ENCODE measurements at regions not wholly inside any gene's neighbourhood (a gene's known extent, or its start where the extent isn't known, plus 50 kb on each side); places are given as distances from the start of the nearest gene placed in this dataset.
"Not testable (repeated sequence)": the region's sequence is repeated elsewhere in the genome, so short reads cannot be mapped to it uniquely, and the experiment has no call there.

DNA sequence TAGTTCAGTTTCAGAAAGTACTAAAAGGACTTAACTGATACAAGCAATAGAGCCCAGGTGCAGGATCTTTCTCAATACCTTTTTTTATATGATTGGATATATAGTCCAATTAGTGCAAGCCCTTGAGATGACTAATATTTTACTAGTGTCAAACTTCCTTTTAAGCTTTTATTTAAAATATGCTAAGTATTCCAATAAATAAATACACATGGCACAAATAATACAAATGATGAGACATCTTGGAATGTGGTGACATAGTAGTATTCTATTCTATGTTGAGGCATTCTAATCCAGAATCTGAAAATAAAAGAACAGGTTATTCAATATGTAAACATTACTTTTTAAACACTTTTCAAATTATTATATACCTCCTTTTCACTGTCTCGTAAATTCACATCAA lies 670.0 kb downstream of the SI start:
- TF ChIP-seq, protein P1, sequence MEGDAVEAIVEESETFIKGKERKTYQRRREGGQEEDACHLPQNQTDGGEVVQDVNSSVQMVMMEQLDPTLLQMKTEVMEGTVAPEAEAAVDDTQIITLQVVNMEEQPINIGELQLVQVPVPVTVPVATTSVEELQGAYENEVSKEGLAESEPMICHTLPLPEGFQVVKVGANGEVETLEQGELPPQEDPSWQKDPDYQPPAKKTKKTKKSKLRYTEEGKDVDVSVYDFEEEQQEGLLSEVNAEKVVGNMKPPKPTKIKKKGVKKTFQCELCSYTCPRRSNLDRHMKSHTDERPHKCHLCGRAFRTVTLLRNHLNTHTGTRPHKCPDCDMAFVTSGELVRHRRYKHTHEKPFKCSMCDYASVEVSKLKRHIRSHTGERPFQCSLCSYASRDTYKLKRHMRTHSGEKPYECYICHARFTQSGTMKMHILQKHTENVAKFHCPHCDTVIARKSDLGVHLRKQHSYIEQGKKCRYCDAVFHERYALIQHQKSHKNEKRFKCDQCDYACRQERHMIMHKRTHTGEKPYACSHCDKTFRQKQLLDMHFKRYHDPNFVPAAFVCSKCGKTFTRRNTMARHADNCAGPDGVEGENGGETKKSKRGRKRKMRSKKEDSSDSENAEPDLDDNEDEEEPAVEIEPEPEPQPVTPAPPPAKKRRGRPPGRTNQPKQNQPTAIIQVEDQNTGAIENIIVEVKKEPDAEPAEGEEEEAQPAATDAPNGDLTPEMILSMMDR (conservative IDR thresholded peaks at IDR 0.05; ENCODE audit: low read length): no peak
- no peak for DNase-seq (ENCODE audit: low read depth)
- H3K4me3 ChIP-seq (ENCODE audit: low read length): no peak overlapping the region

DNA sequence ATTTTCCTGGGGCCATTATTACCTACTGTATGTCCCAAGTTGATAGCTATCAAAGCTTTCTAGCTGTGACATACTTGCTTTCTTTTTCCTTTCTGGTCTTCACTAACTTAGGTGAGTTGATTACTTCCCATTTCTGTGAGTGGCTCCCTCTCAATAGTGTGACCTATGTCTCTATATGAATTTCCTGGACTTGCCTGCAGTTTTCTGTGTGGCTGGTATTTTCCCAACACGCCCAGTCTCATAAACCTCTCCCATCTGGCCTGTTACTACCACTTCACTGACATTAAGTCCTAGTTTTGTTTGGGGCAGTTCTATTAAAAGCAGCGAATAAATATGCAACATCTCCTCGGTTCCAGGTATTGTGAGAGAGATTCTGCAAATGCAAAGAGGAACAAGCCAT lies 671.2 kb downstream of the SI start:
- no peak overlapping the region for H3K4me3 ChIP-seq (ENCODE audit: low read length)
- DNase-seq (ENCODE audit: low read depth): no peak

DNA sequence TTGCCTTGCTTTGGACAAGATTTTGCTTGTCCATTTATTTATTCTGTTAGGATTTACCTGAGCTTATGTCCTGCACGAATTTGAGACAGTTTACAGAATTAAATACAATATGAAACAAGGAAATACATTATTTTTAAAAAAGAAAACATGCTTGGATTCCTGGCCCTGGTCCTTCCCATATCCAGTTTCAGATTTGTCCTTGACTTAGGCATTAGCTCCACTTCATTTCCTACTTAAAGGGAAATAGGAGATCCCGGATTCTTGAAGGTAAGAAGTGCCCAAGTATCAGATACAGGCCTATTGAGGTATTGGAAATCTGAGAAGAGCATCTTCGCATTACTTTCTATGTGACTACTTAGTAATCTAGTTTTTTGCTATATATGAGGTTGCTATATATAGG lies 672.0 kb downstream of the SI start:
- no peak overlapping the region for H3K4me3 ChIP-seq (ENCODE audit: low read length)
- no peak for DNase-seq (ENCODE audit: low read depth)

More for the DNA sequence above, 671.2 kb downstream of the SI start:
- TF ChIP-seq, protein P1 (conservative IDR thresholded peaks at IDR 0.05; ENCODE audit: low read length): no peak

DNA sequence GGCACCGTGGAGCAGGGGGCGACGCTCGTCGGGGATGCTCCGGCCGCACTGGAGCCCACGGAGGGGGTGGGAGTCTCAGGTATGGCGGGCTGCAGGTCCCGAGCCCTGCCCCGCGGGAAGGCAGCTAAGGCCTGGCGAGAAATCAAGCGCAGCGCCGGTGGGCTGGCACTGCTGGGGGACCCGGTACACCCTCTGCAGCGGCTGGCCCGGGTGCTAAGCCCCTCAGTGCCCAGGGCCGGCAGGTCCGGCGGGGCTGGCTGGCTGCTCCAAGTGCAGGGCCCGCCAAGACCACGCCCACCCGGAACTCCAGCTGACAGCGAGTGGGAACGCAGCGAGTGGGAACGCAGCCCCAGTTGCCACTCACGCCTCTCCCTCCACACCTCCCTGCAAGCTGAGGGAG lies 676.4 kb downstream of the SI start:
- no peak overlapping the region for H3K4me3 ChIP-seq (ENCODE audit: low read length)
- TF ChIP-seq, protein P1 (conservative IDR thresholded peaks at IDR 0.05; ENCODE audit: low read length): no peak
- DNase-seq (ENCODE audit: low read depth): no peak

More for the DNA sequence above, 672.0 kb downstream of the SI start:
- TF ChIP-seq, protein P1 (conservative IDR thresholded peaks at IDR 0.05; ENCODE audit: low read length): no peak

DNA sequence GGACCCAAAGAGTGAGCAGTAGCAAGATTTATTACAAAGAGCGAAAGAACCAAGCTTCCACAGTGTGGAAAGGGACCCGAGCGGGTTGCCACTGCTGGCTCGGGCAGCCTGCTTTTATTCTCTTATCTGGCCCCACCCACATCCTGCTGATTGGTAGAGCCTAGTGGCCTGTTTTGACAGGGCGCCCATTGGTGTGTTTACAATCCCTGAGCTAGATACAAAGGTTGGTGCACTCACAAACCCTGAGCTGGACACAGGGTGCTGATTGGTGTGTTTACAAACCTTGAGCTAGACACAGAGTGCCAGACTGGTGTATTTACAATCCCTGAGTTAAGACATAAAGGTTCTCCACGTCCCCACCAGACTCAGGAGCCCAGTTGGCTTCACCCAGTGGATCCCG lies 676.9 kb downstream of the SI start:
- DNase-seq (ENCODE audit: low read depth); H3K4me3 ChIP-seq (ENCODE audit: low read length): not testable (repeated sequence)

DNA sequence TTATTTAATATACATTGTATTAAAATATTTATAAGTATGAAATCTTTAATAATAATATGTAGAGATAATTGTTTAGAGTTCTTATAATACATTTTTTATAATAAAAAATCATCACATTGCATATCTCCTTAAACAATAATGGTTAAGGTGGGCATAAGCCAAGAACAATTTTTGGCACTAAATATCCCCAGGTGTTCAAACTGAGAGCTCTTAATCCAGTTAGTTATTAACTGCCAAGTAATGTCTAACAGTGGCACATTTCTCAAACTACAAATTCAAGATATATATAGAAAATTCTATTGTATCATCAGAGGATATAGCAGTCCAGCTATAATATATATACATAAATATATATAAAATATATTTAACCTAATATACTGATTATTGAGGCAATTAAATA lies 680.8 kb downstream of the SI start:
- DNase-seq (ENCODE audit: low read depth): no peak
- no peak overlapping the region for H3K4me3 ChIP-seq (ENCODE audit: low read length)
- TF ChIP-seq, protein P1 (conservative IDR thresholded peaks at IDR 0.05; ENCODE audit: low read length): no peak

DNA sequence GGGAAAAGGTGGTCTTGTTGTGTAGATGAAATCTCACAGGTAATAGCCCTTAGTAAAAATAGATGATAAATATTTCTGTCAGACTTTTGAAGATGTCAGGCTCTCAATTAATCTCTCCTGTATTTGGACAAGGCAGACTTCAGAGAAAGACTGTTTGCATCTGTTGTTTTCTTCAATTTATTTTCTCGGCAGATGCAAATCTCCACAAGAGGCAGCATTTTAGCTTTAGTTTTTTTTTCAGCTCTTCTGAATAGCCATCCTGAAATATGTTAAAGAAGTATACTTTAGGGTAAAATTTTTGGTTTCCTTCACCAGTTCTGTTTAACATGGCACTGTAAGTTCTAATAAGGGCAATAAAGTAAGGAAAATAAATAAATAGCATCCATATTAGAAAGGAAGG lies 685.1 kb downstream of the SI start:
- H3K4me3 ChIP-seq (ENCODE audit: low read length): no peak overlapping the region
- no peak for DNase-seq (ENCODE audit: low read depth)
- TF ChIP-seq, protein P1 (conservative IDR thresholded peaks at IDR 0.05; ENCODE audit: low read length): no peak

DNA sequence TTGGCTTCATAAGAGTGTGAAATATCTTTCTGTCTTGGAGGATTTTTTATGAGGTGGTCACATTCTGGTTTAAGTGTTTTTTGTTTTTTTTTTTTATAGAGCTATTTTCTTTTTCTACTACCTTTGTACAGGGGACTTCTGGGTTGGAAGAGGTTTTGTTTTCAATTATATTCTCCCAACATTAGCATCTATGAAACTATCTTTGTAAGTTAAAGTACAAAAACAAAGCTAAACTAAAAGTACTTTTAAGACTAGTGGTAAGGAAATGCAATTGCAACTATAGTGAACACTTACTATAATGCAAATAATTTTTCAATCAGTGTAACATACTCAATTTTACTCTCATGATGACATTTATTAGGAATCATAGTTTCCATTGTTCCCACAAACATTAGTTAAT lies 688.2 kb downstream of the SI start:
- no peak overlapping the region for H3K4me3 ChIP-seq (ENCODE audit: low read length)
- no peak for DNase-seq (ENCODE audit: low read depth)
- TF ChIP-seq, protein P1 (conservative IDR thresholded peaks at IDR 0.05; ENCODE audit: low read length): no peak
